GM21717 (cell line): ENCODE measurements at regions not wholly inside any gene's neighbourhood (a gene's known extent, or its start where the extent isn't known, plus 50 kb on each side); places are given as distances from the start of the nearest gene placed in this dataset.

ENCODE experiments used
- ATAC-seq: cut with Tn5 transposase; IDR thresholded peaks from one replicate; pipeline ENCODE4 v1.9.1; 2021; ENCODE audit warnings: mild to moderate bottlenecking, moderate library complexity; ENCODE audit not compliant: unreplicated experiment

DNA sequence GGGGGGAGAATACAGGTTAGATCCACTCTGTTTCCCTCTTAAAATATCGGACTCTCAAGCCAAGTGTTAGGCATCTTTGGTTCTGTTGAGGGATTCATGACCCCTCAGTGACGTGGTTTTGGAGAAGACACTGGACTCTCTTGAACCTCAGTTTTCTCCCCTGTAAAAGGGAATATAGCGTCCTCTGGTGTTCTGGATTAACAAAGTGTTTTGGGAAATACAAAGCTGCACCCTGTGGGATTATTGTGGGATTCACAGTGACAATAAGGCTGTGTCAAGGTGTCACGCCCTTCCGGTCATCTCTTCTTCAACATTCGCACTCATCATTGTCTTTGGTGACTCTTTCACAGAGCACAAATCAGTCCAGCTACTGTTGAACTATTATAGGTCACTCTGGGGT lies 139.0 kb downstream of the IRX1 start:
- ATAC-seq, result no peak

DNA sequence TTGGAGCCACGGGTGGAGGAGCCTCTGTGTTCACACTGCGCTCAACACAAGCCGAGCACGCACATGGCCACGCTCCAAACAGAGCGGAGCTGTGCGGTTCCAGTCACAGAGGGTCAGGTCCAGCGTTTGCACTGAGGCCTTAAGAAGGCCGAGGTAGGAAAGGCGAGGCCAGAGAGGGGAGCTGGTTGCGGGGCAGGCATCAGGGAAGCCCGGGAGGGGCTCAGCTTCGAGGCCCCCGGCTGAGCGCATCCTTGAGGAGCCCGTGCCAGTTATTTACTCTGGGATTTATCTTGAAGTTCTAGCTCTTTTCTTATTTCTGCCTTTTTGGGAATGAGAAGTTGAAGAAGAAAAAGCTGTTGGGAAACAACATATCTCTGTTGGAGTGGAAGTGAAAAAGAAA lies 140.8 kb downstream of the IRX1 start:
- ATAC-seq, result no peak

DNA sequence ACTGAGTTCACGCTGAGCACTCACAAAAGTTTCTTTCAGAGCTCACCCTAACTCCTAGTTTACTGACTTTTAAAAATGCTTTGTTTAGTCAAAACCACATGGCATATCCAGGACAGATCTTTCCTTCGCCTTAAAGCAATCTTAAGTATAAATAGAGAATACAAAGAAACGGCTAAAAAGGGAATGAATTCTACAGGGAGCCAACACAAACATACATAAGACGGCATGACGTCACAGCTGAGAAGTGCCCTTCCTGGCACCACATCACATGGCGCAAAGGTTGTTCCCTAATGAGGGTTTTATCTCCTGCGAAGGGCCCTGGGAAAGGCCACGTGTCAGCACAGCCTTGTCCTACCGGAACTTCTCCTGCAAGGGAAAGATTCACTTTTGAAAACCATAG lies 141.3 kb downstream of the IRX1 start:
- ATAC-seq, result no peak

DNA sequence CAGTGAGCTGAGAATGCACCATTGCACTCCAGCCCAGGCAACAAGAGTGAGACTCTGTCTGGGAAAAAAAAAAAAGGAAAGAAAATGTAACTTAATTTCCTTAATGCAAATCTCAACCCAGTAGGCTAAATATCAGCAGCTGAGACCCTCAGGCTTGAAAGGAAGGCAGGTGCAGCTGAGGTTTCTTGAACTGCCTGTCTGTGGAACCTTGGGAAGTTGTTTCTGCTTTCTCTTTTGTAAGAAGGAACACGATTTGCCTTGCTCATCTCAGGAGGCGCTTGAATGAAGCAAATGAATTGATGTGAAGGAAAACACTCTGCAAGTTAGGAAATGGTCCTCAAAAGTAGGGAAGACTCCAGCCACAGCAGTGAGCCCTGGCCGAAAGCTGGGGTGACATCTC lies 143.3 kb downstream of the IRX1 start:
- no peak for ATAC-seq

DNA sequence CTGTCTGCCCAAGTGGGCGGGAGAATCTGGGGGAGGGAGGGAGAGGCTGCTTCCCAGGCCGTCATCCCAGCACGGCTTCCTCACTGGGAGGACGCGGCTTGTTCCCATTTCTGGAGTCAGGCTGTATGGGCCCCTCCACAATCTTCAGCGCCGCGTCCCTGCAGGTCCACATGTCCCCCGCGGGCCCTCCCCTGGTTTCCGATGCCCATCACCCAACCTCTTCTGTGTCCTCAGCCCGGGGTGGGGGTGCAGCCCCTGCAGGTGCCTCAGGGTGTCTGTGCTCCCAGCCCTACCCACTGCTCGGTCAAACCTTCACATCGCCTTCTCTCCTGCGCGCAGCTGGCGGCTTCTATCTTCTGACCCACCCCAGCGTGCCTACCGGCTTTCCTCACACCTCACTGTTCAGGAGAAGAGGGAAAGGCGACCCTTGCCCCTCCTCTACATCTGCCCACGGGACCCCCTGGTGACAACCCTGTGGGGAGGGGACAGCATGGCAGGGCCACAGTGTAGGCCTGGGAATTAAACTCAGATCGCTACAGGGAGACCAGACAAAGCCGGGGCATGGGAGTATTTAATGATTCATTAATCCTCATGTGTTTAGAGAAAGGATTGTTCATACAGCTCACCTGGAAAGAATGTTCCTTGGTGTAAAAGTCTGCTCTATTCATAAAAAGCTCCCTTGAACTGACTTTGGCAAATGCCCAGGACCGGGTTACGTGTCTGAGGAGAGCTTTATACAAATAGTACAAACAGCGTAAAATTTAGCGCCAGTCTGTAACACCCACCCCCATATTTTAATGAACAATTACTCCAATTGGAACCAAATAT lies 145.1 kb downstream of the IRX1 start:
- ATAC-seq, result no peak

DNA sequence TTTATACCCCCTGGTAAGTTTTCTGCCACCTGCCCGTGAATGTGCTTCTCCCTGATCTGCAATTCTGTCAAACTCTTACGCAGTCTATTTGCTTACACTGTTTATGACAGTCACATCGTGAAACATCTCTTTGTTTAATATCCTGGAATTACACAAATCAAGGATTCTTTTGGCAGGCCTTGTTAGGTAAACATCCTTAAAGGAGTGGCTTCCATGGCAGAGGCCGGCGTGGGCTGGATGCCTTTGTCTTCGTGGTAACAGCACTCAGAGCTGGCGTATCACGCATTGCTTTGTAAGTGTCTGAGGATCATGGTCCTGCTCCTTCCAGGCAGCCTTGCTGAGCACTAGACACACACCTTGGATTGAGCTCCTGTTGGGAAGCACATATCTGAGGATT lies 145.7 kb downstream of the IRX1 start:
- no peak for ATAC-seq

DNA sequence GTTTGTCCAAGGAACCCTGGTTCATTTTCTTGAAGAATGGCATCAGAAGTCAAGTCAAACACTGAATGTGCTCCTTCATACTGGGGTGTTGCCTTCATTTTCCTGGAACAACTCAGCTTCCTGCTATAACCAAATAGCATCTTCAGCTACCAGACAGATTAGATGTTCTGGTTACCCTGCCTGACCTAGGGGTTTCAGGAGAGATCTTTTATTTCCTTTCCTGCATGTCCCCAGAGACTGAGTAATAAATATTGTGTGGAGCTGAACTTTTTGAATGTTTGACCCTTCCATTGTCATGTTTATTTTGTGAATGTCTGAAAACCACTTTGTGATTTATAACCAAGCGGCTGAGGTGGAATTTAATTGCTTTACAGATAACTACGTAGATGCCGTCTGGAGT lies 147.1 kb downstream of the IRX1 start:
- ATAC-seq, result no peak

DNA sequence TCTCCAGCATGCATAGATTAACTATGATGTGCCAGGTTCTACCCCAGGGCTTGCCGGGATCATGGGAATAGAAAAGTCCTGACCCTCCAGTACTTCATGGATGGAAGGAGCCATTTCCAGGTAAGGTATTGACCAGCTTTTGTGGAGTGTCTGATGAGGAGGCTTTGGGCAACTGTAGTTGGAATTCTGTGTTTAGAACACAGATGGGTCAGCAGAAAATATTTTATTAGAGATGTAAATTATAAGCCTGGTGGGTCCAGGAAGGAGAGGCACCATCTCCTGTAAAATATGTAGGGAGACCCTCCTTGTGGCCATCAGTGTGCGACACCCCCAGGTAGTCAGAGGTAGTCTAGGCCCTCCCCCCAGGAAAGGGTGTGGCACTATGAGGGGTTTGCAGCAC lies 156.2 kb downstream of the IRX1 start:
- no peak for ATAC-seq

DNA sequence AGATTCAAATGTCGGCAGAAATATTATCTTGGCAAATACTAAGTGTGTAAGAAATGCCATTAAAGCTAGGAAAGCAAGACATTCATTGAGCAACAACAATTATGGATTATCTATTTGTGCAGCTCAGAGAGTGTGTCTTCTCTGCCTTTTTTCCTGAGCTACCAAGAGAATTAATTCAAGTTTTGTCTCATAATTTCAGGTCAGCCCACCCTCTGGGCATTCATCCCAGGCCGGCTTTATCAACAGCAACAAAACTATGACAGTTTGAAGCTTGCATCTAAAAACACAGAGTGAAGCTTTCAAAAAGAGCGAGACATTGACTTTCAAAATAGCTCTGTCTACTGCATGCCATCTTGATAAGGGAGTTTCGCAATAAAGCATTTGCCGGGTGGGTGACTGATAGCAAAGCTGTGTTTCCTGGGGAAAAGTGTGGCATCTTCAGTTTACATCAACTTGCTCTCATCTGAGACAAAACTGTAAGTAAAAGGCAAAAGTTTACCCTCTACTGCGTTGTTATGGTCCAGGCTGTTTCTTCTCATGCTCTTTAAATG lies 182.4 kb downstream of the IRX1 start:
- no peak for ATAC-seq

DNA sequence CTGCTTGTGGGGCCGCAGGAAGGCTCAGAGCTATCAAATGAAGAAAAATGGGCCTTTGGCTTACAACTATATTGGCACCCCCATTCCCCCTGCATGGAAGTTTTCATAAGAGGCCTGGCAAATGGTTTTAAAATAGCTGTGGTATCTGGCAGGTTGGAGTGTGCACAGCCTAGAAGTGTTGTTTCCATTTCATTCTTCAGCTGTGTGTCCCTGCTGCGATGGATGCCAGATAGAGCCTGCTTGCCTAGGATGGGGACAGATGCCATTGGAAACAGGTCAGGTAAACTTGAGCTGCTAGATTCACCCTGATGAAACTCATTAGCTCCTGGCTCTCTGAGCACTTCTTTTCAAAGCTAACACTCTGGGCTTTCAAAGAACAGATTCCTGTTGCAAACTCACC lies 183.3 kb downstream of the IRX1 start:
- ATAC-seq, result no peak

DNA sequence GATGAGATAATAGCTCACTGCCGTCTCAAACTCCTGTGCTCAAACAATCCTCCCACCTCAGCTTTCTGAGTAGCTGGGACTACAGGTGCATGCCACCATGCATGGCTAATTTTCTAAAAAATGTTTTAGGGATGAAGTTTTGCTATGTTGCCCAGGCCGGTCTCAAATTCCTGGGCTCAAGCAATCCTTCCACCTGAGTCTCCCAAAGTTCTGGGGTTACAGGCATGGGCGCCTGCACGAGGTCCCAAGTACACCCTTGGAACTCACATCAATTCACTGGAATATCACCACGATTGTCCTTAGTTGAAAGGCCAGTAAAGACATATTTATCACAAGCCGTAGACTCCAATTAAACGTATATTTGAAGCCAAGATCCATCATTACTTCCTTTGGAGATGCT lies 184.6 kb downstream of the IRX1 start:
- no peak for ATAC-seq

DNA sequence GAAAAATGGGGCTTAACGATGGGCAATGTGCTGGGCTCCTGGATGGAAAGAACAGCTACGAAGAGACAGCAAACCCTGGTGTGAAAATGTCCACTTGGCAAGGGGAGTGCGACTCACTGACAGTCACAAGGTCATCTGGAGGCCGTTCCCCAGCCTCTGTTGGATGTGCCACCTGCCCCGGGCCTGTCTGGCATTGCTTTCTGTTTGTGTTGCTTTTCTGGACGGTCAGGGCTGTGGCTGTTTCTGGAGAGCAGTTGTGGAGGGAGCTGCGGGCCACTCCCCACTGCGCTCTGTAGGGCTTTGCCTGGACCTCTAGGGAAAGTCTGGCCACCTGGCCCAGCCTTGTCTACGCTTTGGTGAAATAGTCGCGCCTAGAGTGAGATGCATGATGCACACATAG lies 185.3 kb downstream of the IRX1 start:
- no peak for ATAC-seq

DNA sequence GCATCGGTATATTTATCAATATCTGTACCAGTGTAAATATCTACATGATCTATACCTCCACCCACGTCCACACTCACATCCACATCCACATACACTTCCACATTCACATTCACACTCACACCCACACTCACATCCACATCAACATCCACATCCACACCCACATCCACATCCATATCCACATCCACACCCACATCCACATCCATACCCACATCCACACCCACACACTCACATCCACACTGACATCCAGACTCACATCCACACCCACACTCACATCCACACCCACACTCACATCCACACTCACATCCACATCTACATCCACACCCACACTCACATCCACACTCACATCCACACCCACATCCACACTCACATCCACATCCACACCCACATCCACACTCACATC lies 189.2 kb downstream of the IRX1 start:
- no peak for ATAC-seq

DNA sequence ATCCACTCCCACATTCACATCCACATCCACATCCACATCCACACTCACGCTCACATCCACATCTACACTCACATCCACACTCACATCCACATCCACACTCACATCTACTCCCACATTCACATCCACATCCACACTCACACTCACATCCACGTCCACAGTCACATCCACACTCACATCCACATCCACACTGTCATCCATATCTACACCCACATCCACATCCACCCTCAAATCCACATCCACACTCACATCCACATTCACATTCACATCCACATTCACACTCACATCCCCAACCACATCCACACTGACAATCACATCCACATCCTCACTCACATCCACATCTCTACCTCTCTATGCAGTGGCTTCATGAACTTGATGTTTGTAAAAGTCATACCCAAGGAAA lies 190.5 kb downstream of the IRX1 start:
- ATAC-seq, result no peak

DNA sequence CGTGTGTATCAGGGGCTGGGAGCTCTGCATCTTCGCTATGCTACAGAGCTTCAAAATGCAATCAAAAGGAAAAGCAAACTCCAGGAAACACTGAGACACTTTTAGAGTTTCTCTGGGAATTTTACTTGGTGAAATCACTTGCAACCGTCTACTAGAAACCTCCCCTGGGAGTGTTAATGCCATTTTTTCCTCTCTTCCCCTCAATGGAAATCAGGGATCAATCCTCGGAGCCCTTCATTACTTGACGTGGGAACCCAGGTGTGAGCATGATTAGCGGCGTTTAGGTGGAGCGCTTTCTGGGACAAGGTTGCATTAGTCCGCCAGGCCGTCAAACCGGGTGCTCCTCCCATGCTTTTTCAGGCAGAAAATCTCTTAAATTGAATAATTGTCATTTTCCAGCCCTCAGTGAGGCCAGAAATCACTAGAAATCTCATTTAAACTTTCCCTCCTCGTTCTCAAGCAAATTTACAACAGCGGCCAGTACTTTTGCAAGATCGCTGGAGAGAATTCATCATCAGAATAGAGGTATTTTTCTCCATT lies 191.3 kb downstream of the IRX1 start:
- no peak for ATAC-seq

DNA sequence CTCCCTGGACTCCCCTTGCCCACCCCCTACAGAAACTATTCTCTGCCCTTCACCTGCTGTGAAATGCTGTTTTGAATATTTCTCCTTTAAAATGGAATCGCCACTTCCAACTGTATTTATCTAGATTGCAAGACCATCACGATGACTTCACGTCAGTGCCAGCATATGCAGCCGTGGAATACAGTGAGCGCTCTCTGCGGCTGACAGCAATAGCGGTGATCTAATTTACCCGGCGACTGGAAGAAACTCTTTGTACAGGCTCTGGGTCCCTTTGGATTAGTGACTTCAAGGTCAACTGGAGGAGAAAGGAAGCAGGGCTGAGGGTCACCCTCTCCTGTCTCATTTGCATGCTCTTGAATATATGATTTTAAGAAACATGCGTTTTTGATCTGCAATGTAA lies 192.0 kb downstream of the IRX1 start:
- no peak for ATAC-seq

DNA sequence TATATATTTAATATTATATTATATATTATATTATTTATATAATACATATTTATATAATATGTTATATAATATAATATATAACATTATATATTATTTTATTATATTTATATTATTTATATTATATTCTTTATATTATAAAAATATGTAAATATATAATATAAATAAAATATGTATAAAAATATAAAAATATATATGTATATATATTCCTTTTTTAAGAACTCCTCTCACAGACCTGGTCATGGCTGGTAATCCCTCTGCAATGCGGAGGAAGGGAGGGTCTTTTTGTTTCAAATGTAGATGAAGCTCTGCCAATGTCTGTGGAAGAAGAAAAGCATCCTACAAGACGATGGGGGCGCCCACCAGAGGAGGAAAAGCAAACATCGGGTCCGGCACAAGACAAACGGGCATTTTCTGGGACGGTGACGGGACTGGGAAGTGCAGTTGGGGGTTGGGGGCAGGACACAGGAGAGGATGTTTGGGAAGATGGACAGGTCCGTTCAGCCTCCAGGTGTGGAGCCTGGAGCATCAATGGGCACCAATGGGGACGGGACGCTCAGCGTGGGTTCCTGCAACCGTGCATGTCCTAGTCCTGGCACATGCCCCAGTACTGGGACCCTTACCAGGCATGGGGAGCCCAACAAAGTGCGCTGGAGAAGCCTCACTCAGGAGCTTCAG lies 194.0 kb downstream of the IRX1 start:
- ATAC-seq, result no peak

DNA sequence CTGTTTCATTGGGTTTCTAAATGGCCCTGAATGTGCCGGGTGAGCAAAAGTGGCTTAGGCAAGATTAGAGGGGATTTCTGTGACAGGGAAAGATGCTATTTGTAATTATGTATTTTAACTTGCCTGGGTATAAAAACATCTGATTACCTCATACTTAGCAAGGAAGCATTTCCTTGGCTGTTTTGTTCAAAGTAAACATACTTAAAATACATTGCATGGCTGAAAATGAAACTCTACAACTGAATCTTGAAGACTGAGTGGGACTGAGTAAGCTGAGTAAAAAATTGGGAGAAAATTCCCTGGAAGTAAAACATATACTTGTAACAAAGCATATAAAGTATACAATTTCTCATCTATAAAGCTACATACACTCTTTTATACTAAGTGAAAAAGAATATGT lies 197.5 kb downstream of the IRX1 start:
- no peak for ATAC-seq

DNA sequence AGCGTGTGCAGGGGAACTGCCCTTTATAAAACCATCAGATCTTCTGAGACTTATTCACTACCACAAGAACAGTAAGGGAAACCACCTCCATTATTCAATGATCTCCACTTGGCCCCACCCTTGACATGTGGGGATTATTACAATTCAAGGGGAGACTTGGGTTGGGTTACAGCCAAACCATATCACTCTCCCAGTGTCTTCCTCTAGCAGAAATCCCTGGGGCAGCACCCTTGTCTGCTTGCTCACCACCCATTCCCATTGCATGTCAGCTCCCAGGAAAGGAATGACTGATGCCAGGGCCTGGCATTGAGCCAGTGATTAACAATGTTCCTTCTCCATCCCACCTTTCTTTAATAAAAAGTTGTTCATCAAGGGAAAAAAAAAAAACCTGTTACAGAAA lies 199.0 kb downstream of the IRX1 start:
- ATAC-seq, result no peak

DNA sequence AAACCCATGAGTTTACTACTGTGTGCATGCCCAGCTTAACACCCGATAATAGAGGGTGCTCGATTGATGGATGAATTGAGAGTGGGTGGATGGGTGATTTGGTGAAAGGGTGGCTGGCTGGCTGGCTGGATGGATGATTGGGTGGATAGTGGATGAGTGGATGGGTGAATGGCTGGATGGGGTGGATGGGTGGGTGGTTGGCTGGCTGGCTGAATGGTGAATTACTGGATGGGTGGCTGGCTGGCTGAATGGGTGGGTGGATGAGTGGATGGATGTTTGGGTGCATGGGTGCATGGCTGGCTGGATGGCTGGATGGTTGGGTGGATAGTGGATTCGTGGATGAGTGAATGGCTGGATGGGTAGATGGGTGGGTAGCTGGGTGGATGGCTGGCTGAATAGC lies 201.1 kb downstream of the IRX1 start:
- ATAC-seq, result no peak

DNA sequence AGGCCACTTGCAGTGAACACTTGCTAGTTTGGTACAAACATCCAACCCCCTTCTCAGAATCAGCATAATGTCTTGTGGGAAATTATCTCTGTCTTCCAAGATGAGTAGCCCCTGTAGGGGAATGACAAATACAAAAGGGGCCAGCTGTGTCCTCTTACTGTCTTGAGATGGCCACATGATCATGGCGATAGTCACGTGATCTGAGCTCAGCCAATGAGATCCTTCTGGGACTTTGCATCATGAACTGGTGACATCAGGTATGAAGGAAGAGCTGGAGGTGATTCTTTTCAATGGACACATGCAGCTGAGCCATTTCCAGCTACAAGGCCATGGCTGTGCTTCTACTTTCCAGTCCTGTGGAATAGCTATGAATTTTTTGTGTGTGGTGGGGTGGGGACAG lies 206.3 kb downstream of the IRX1 start:
- ATAC-seq, result no peak

DNA sequence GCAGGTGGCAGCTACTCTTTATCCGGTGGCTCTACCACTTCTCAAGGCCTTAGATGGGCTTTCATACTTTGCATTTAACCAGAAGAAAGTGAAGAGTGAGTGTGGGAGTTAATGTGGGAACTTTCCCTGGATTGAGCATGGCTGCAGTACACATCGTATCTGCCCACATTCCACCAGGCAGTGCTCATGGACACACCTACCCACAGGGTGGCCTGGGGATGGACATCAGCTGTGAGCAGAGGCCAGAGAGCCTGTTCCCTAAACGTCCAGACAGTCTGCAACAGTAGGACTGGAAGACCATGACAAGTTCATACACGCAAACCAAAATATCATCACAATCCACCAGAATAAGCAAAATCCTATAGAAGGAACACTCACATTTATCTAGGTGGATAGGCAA lies 213.8 kb downstream of the IRX1 start:
- ATAC-seq, result no peak
